ENCODE measurements at regions not wholly inside any gene's neighbourhood (a gene's known extent, or its start where the extent isn't known, plus 50 kb on each side); places are given as distances from the start of the nearest gene placed in this dataset.
A peak's percentile ranks its signal among the peaks of the same experiment; 100 is the strongest.

- Histone ChIP-seq H3K27me3 (no peaks in the 10 kb centered on the region), H3K9me3 (no peaks in the 10 kb centered on the region), H3K4me1 (peaks cover 0 to 51% (median 2%) of the 10 kb centered on the region in 4 donors), H3K4me3 (no peak overlapping the region), H3K27ac (no peak overlapping the region), H3K36me3 (no peaks in the 10 kb centered on the region)
- 92 to 95% methylated on average over 9 to 13 of the region's 13 CpGs for WGBS, 2 donors
- DNase-seq (ENCODE audit: low spot score in 2 of 2) = no peak
- TF ChIP-seq POLR2A (IDR thresholded peaks at IDR 0.05) (no peak), EP300 (IDR thresholded peaks at IDR 0.05) (no peak), CTCF (IDR thresholded peaks at IDR 0.05) (no peak)
Measured at GRCh38 chr2:71938659-71939587, 208.7 kb downstream of the CYP26B1 start.

GRCh38 chr2:71938108-71938507, 209.6 kb downstream of the CYP26B1 start:
- Histone ChIP-seq H3K27me3 (no peaks in the 10 kb centered on the region), H3K27ac (no peak overlapping the region), H3K9me3 (no peaks in the 10 kb centered on the region), H3K36me3 (no peaks in the 10 kb centered on the region), H3K4me3 (no peak overlapping the region), H3K4me1 (peaks cover 0 to 43% (median 2%) of the 10 kb centered on the region in 4 donors)
- TF ChIP-seq POLR2A (IDR thresholded peaks at IDR 0.05) (no peak), CTCF (IDR thresholded peaks at IDR 0.05) (no peak), EP300 (IDR thresholded peaks at IDR 0.05) (no peak)
- WGBS, 2 donors = 88 to 100% methylated on average over 1 of the region's 1 CpG
- no peak for DNase-seq (ENCODE audit: low spot score in 2 of 2)

- H3K36me3 ChIP-seq = no peaks in the 10 kb centered on the region
- TF ChIP-seq EP300 (IDR thresholded peaks at IDR 0.05) = no peak
- TF ChIP-seq POLR2A (IDR thresholded peaks at IDR 0.05) = no peak
- TF ChIP-seq CTCF (IDR thresholded peaks at IDR 0.05) = no peak
- no peak for DNase-seq (ENCODE audit: low spot score in 2 of 2)
- H3K27me3 ChIP-seq = no peaks in the 10 kb centered on the region
- H3K9me3 ChIP-seq = no peaks in the 10 kb centered on the region
- no peak overlapping the region for H3K27ac ChIP-seq
- 100% methylated on average over 1 of the region's 1 CpG for WGBS, 2 donors
- no peak overlapping the region for H3K4me3 ChIP-seq
- H3K4me1 ChIP-seq = peaks cover 0 to 39% (median 2%) of the 10 kb centered on the region in 4 donors
Measured at GRCh38 chr2:71937396-71937795, 210.3 kb downstream of the CYP26B1 start.

- 86 to 91% methylated on average over 5 of the region's 5 CpGs for WGBS, 2 donors
- H3K4me3 ChIP-seq = no peak overlapping the region
- no peaks in the 10 kb centered on the region for H3K36me3 ChIP-seq
- no peak for TF ChIP-seq CTCF (IDR thresholded peaks at IDR 0.05)
- no peak for TF ChIP-seq EP300 (IDR thresholded peaks at IDR 0.05)
- TF ChIP-seq POLR2A (IDR thresholded peaks at IDR 0.05) = no peak
- H3K4me1 ChIP-seq = peaks cover 0 to 30% (median 2%) of the 10 kb centered on the region in 4 donors
- no peaks in the 10 kb centered on the region for H3K9me3 ChIP-seq
- no peak for DNase-seq (ENCODE audit: low spot score in 2 of 2)
- no peaks in the 10 kb centered on the region for H3K27me3 ChIP-seq
- H3K27ac ChIP-seq = peak overlapping the region in 2 of 4 donors; percentile 5 to 18
Measured at GRCh38 chr2:71936076-71937030, 211.3 kb downstream of the CYP26B1 start.

Measured in tibial nerve (tissue), 4 donors.